Activated naive CD4-positive, alpha-beta T cell treated with anti-CD3 and anti-CD28 coated beads, Interleukin-2, amount 50 U/mL, for 24 hours (primary cell): ENCODE measurements at regions not wholly inside any gene's neighbourhood (a gene's known extent, or its start where the extent isn't known, plus 50 kb on each side); places are given as distances from the start of the nearest gene placed in this dataset.
"Not testable (repeated sequence)": the region's sequence is repeated elsewhere in the genome, so short reads cannot be mapped to it uniquely, and the experiment has no call there.

Experiments used
- H3K27ac Mint-ChIP-seq: one replicate; pipeline ENCODE4 v1.8.0; 2021; ENCODE audit warnings: mild to moderate bottlenecking, mixed read lengths
- H3K27me3 Mint-ChIP-seq: one replicate; pipeline ENCODE4 v1.8.0; 2021; ENCODE audit warnings: mixed read lengths
- H3K36me3 Mint-ChIP-seq: one replicate; pipeline ENCODE4 v1.8.0; 2021; ENCODE audit warnings: mixed read lengths
- H3K4me1 Mint-ChIP-seq: one replicate; pipeline ENCODE4 v1.8.0; 2021; ENCODE audit warnings: mixed read lengths
- H3K4me3 Mint-ChIP-seq: one replicate; pipeline ENCODE4 v1.8.0; 2021; ENCODE audit warnings: mild to moderate bottlenecking, mixed read lengths
- H3K9me3 Mint-ChIP-seq: one replicate; pipeline ENCODE4 v1.8.0; 2021; ENCODE audit warnings: mixed read lengths

DNA sequence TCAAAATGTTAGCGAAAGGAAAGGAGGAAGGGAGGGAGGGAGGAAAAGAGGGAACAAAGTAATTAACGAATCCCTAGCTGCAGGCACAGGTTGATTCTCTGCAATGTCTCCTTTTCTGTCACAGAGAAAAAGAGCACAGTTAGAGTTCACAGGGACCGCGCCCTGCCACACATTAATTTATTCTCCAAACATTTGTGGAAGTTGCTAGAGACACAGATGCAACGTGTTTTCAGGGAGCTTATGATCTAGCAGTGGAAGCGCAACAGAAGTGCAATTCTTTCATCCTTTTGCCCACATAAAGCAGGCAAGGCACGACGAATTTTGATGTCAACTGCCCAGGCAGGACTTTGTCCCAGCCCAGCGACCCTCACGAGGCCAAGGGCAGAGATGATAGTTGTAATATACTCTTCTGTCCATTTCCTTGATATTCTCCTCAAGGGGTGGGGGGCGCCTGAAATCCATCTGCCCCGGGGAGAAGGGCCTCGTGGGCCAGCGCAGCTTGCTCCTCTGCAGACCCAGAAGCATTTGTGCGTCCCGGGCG, 101.7 kb upstream of the ZNF438 start:
- peaks cover 43% of the 10 kb centered on the region for H3K4me1 Mint-ChIP-seq
- H3K27ac Mint-ChIP-seq, result peak overlapping the region; percentile 41
- no peaks in the 10 kb centered on the region for H3K36me3 Mint-ChIP-seq
- H3K4me3 Mint-ChIP-seq, result peak overlapping the region; percentile 72
- H3K9me3 Mint-ChIP-seq, result no peaks in the 10 kb centered on the region
- no peaks in the 10 kb centered on the region for H3K27me3 Mint-ChIP-seq

DNA sequence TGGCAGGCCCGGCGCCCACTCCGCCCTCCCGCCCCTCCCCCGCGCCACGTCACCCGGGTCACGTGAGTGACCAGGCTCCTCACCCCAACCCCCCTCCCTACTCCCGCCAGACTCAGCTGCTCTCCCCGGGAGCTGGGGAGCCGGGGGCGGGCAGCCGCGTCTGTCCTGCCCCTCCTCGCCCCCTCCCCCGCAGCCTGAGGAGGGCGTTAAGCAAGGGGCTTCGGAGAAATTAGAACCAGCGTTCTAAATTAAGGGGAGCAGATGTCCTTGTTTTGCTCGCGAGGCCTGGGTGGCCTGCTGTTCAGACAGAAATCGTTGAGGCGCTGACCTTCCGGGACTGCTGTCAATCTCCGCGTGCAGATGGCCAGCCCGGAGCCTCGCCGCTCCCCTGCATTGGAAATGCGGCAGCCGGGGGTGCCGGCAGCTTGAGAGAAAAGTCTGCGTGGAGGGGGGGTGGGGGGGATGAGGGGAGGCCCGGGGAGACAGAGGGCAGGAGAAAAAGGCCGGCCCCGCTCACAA, 102.2 kb upstream of the ZNF438 start:
- Mint-ChIP-seq H3K36me3 (no peaks in the 10 kb centered on the region), H3K9me3 (no peaks in the 10 kb centered on the region), H3K27me3 (no peaks in the 10 kb centered on the region), H3K4me3 (peak overlapping the region; percentile 72), H3K4me1 (peaks cover 43% of the 10 kb centered on the region), H3K27ac (peak overlapping the region; percentile 41)

DNA sequence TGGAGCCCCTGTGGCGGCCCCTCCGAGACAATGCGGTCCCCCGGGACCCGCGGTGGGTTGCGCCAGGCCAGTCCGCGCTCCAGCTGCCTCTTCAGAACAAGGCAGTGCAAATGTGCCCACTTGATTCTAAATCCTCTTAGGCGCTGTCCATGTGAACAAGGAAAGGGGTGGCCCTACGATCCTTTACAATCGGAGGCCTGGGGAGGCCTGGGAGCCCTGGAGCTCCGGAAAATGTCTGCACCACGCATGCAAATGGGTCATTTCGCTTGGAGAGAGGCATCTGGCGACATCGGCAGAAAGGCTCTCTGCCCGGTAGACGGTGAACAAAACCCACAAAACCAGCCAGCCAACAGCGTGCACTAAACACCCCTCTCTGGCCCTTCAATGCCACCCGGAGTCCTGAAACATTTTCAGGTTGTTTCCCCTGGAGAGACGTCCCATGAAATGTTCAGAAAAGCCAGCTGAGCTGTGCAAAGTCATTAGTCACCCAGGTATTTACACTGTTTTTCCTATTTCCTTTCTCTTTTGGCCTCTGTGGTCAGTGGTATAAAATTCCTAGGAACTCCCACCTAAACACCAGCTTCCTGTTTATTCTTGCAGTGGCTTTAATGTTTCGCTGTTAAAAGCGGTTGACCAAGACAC, 102.8 kb upstream of the ZNF438 start:
- peaks cover 43% of the 10 kb centered on the region for H3K4me1 Mint-ChIP-seq
- H3K36me3 Mint-ChIP-seq, result no peaks in the 10 kb centered on the region
- peak overlapping the region; percentile 72 for H3K4me3 Mint-ChIP-seq
- H3K27me3 Mint-ChIP-seq, result no peaks in the 10 kb centered on the region
- no peaks in the 10 kb centered on the region for H3K9me3 Mint-ChIP-seq
- peak overlapping the region; percentile 87 for H3K27ac Mint-ChIP-seq

- Mint-ChIP-seq H3K27ac (peak overlapping the region; percentile 30), H3K9me3 (no peaks in the 10 kb centered on the region), H3K27me3 (no peaks in the 10 kb centered on the region), H3K4me3 (peak overlapping the region; percentile 72), H3K4me1 (peaks cover 43% of the 10 kb centered on the region), H3K36me3 (no peaks in the 10 kb centered on the region)
These were observed 103.5 kb upstream of the ZNF438 start for GRCh38 chr10:31135171-31135570.

DNA sequence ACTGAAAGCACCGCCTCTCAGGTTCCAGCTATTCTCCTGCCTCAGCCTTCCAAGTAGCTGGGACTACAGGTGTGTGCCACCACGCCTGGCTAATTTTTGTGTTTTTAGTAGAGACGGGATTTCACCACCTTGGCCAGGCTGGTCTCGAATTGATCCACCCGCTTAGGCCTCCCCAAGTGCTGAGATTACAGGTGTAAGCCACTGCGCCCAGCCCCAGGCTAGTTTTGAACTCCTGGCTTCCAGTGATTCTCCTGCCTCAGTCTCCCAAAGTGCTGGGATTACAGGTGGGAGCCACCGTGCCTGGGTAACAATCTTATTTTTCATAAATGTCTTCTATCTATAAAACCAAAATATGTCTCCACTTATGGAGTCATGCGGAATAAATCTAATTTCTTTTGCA, 104.1 kb upstream of the ZNF438 start:
- peak overlapping the region; percentile 36 for H3K4me3 Mint-ChIP-seq
- peaks cover 43% of the 10 kb centered on the region for H3K4me1 Mint-ChIP-seq
- not testable (repeated sequence) for H3K27me3 Mint-ChIP-seq, H3K27ac Mint-ChIP-seq, H3K36me3 Mint-ChIP-seq, H3K9me3 Mint-ChIP-seq

DNA sequence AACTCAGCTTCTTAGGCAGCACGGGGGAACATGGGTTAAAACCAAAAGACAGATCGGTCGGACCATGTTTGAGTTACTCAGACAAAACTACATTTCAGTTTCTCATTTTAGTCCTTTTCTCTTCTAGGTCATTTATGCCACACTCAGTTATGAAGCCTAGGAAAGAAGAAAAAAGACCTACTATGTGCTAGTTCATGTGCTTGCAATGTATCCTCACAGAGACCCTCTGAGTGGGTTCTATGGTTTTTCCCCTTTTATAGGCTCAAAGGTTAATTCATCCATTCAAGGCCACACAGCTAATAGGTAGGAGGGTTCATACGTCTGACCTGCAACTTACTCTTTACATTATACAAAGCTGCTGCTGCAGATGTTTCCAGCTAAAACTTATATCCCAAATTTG, 104.7 kb upstream of the ZNF438 start:
- peak overlapping the region; percentile 23 for H3K27ac Mint-ChIP-seq

GRCh38 chr10:31136930-31137885, 105.5 kb upstream of the ZNF438 start:
- peaks cover 43% of the 10 kb centered on the region for H3K4me1 Mint-ChIP-seq
- no peaks in the 10 kb centered on the region for H3K27me3 Mint-ChIP-seq
- H3K27ac Mint-ChIP-seq, result peak overlapping the region; percentile 72
- no peaks in the 10 kb centered on the region for H3K36me3 Mint-ChIP-seq
- peak overlapping the region; percentile 13 for H3K4me3 Mint-ChIP-seq
- no peaks in the 10 kb centered on the region for H3K9me3 Mint-ChIP-seq

More for the DNA sequence above, 104.7 kb upstream of the ZNF438 start:
- Mint-ChIP-seq H3K4me1 (peaks cover 43% of the 10 kb centered on the region), H3K27me3 (no peaks in the 10 kb centered on the region), H3K36me3 (no peaks in the 10 kb centered on the region), H3K9me3 (no peaks in the 10 kb centered on the region), H3K4me3 (peak overlapping the region; percentile 36)

- Mint-ChIP-seq H3K36me3 (no peaks in the 10 kb centered on the region), H3K4me3 (no peak overlapping the region), H3K27me3 (no peaks in the 10 kb centered on the region), H3K27ac (no peak overlapping the region), H3K4me1 (peaks cover 38% of the 10 kb centered on the region), H3K9me3 (no peaks in the 10 kb centered on the region)
These were observed 106.4 kb upstream of the ZNF438 start for GRCh38 chr10:31138026-31138553.

GRCh38 chr10:31139497-31139896, 107.8 kb upstream of the ZNF438 start:
- no peaks in the 10 kb centered on the region for H3K27me3 Mint-ChIP-seq
- no peak overlapping the region for H3K27ac Mint-ChIP-seq
- H3K9me3 Mint-ChIP-seq, result no peaks in the 10 kb centered on the region
- H3K4me3 Mint-ChIP-seq, result no peak overlapping the region
- H3K4me1 Mint-ChIP-seq, result peaks cover 32% of the 10 kb centered on the region
- H3K36me3 Mint-ChIP-seq, result no peaks in the 10 kb centered on the region

GRCh38 chr10:31140716-31141115, 109.1 kb upstream of the ZNF438 start:
- no peaks in the 10 kb centered on the region for H3K27me3 Mint-ChIP-seq
- no peaks in the 10 kb centered on the region for H3K9me3 Mint-ChIP-seq
- no peak overlapping the region for H3K4me3 Mint-ChIP-seq
- no peaks in the 10 kb centered on the region for H3K36me3 Mint-ChIP-seq
- peaks cover 20% of the 10 kb centered on the region for H3K4me1 Mint-ChIP-seq
- no peak overlapping the region for H3K27ac Mint-ChIP-seq

GRCh38 chr10:31142026-31142425, 110.4 kb upstream of the ZNF438 start:
- no peaks in the 10 kb centered on the region for H3K9me3 Mint-ChIP-seq
- H3K27me3 Mint-ChIP-seq, result peaks cover 1% of the 10 kb centered on the region
- H3K4me1 Mint-ChIP-seq, result peaks cover 17% of the 10 kb centered on the region
- no peak overlapping the region for H3K27ac Mint-ChIP-seq
- H3K4me3 Mint-ChIP-seq, result no peak overlapping the region
- H3K36me3 Mint-ChIP-seq, result no peaks in the 10 kb centered on the region

GRCh38 chr10:31143331-31143935, 111.8 kb upstream of the ZNF438 start:
- Mint-ChIP-seq H3K27ac (no peak overlapping the region), H3K4me1 (peaks cover 12% of the 10 kb centered on the region), H3K9me3 (no peaks in the 10 kb centered on the region), H3K36me3 (peaks cover under 1% of the 10 kb centered on the region), H3K4me3 (no peak overlapping the region), H3K27me3 (peaks cover 3% of the 10 kb centered on the region)

- no peak overlapping the region for H3K4me3 Mint-ChIP-seq
- H3K27ac Mint-ChIP-seq, result no peak overlapping the region
These were observed 114.3 kb upstream of the ZNF438 start for GRCh38 chr10:31145986-31146385.

GRCh38 chr10:31146491-31147209, 115.0 kb upstream of the ZNF438 start:
- no peak overlapping the region for H3K4me3 Mint-ChIP-seq

More at GRCh38 chr10:31145986-31146385, 114.3 kb upstream of the ZNF438 start:
- peaks cover 3% of the 10 kb centered on the region for H3K27me3 Mint-ChIP-seq
- peaks cover 12% of the 10 kb centered on the region for H3K4me1 Mint-ChIP-seq
- no peaks in the 10 kb centered on the region for H3K9me3 Mint-ChIP-seq
- peaks cover 2% of the 10 kb centered on the region for H3K36me3 Mint-ChIP-seq

DNA sequence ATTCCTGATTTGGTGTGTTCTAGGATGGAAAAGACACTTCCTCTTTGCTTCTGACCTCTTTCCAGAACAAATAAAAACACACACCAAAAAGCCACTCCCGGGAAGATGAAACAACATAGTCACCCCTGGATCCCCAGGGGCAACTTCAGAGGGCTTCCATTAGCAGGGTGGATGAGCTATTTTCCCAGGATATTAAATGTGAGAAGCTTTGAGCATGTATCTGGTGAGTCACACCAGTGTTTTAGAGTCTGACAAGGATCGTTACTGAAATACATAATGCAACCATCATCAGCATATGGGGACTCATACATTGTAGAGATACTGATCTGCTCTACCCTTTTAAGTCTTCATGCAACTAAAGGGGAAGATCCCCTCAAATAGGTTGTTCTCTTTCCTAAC, 115.5 kb upstream of the ZNF438 start:
- Mint-ChIP-seq H3K4me1 (peaks cover 12% of the 10 kb centered on the region), H3K9me3 (no peaks in the 10 kb centered on the region), H3K4me3 (no peak overlapping the region), H3K27me3 (peaks cover 3% of the 10 kb centered on the region), H3K36me3 (peaks cover 2% of the 10 kb centered on the region), H3K27ac (no peak overlapping the region)

More at GRCh38 chr10:31146491-31147209, 115.0 kb upstream of the ZNF438 start:
- Mint-ChIP-seq H3K36me3 (peaks cover 2% of the 10 kb centered on the region), H3K27ac (no peak overlapping the region), H3K9me3 (no peaks in the 10 kb centered on the region), H3K27me3 (peaks cover 3% of the 10 kb centered on the region), H3K4me1 (peaks cover 12% of the 10 kb centered on the region)
